GM21367 (cell line): ENCODE measurements at regions not wholly inside any gene's neighbourhood (a gene's known extent, or its start where the extent isn't known, plus 50 kb on each side); places are given as distances from the start of the nearest gene placed in this dataset.

ENCODE experiments used
- ATAC-seq: cut with Tn5 transposase; IDR thresholded peaks from one replicate; pipeline ENCODE4 v1.9.1; 2021; ENCODE audit not compliant: unreplicated experiment

DNA sequence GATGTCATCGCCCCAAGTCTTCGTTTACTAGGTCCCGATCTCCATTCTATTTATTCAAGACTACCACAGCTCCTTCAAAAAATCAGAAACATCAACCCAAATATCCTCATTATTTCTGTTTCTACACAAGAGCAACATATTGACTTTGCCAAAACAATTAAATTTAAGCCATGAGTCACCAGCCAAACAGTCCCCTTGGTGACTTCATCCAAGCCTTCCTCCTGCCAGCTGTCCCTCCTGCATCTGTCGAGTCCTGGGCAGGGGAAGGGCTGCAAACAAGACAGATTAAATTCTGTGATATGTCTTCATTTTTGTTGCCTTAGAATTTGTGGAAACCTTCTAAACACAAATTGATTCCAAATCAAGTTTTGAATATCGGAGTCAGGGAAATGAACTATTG, 110.3 kb downstream of the SP3 start:
- no peak for ATAC-seq

DNA sequence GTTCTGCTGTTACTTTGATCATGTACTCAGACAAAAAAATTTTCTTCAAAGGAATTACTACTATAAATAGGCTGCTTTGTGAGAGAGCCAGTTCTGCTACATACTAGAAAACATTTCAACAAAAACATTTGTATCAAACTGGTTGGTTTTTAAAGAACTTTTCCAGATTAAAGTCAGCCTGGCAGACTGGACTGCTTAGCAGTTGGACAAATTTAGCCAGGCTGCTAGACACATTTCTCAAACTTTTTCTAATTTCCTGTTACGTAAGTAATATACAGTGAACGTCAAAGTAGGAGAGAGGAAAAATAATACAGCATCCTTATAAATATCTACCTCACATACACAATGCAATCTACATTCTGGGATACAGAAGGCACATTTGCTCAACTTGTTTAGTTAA, 109.5 kb downstream of the SP3 start:
- no peak for ATAC-seq
